Ishikawa (cell line): ENCODE measurements at regions not wholly inside any gene's neighbourhood (a gene's known extent, or its start where the extent isn't known, plus 50 kb on each side); places are given as distances from the start of the nearest gene placed in this dataset.

Source experiments
- CEBPB ChIP-seq: IDR thresholded peaks from 2 replicates; pipeline ENCODE4 v1.6.1; 2012
- CREB1 ChIP-seq: IDR thresholded peaks from 2 replicates; pipeline ENCODE4 v1.6.1; 2012; ENCODE audit warnings: low read depth
- EGR1 ChIP-seq: IDR thresholded peaks from 2 replicates; pipeline ENCODE4 v1.6.1; 2012
- EP300 ChIP-seq: IDR thresholded peaks from 2 replicates; pipeline ENCODE4 v1.6.1; 2012; ENCODE audit warnings: borderline replicate concordance
- FOXM1 ChIP-seq: IDR thresholded peaks from 2 replicates; pipeline ENCODE4 v1.6.1; 2012; ENCODE audit warnings: low read depth, borderline replicate concordance
- MAX ChIP-seq: IDR thresholded peaks from 2 replicates; pipeline ENCODE4 v1.6.1; 2012
- NFIC ChIP-seq: IDR thresholded peaks from 2 replicates; pipeline ENCODE4 v1.6.1; 2012
- RAD21 ChIP-seq: IDR thresholded peaks from 2 replicates; pipeline ENCODE4 v1.6.1; 2012; ENCODE audit warnings: low read depth
- REST ChIP-seq: IDR thresholded peaks from 2 replicates; pipeline ENCODE4 v1.6.1; 2012; ENCODE audit warnings: low read depth, mild to moderate bottlenecking
- TAF1 ChIP-seq: IDR thresholded peaks from 2 replicates; pipeline ENCODE4 v1.6.1; 2012; ENCODE audit warnings: low read depth, mild to moderate bottlenecking
- TCF12 ChIP-seq: IDR thresholded peaks from 2 replicates; pipeline ENCODE4 v1.6.1; 2012; ENCODE audit warnings: low read depth
- TEAD4 ChIP-seq: IDR thresholded peaks from 2 replicates; pipeline ENCODE4 v1.6.1; 2012
- USF1 ChIP-seq: IDR thresholded peaks from 2 replicates; pipeline ENCODE4 v1.6.1; 2012
- YY1 ChIP-seq: IDR thresholded peaks from 2 replicates; pipeline ENCODE4 v1.6.1; 2012; ENCODE audit warnings: low read depth
- ZBTB7A ChIP-seq: IDR thresholded peaks from 2 replicates; pipeline ENCODE4 v1.6.1; 2012; ENCODE audit warnings: low read depth

GRCh38 chr13:90708128-90708527, 639.4 kb upstream of the MIR17HG start:
- no peak for TF ChIP-seq TCF12
- no peak for TF ChIP-seq EGR1
- TF ChIP-seq YY1, result no peak
- no peak for TF ChIP-seq RAD21
- no peak for TF ChIP-seq CREB1
- TF ChIP-seq NFIC, result no peak
- TF ChIP-seq TAF1, result no peak
- TF ChIP-seq TEAD4, result no peak
- TF ChIP-seq EP300, result no peak
- TF ChIP-seq REST, result no peak
- TF ChIP-seq USF1, result no peak
- TF ChIP-seq MAX, result no peak
- no peak for TF ChIP-seq FOXM1
- TF ChIP-seq CEBPB, result no peak
- no peak for TF ChIP-seq ZBTB7A

- no peak for TF ChIP-seq TEAD4
- no peak for TF ChIP-seq MAX
- TF ChIP-seq EGR1, result no peak
- no peak for TF ChIP-seq CEBPB
- TF ChIP-seq REST, result no peak
- TF ChIP-seq FOXM1, result no peak
- no peak for TF ChIP-seq YY1
- TF ChIP-seq CREB1, result no peak
- no peak for TF ChIP-seq NFIC
- no peak for TF ChIP-seq ZBTB7A
- no peak for TF ChIP-seq USF1
- no peak for TF ChIP-seq TCF12
- TF ChIP-seq TAF1, result no peak
- no peak for TF ChIP-seq RAD21
- TF ChIP-seq EP300, result no peak
Measured at GRCh38 chr13:90709319-90709718, 638.2 kb upstream of the MIR17HG start.

GRCh38 chr13:90710164-90710759, 637.2 kb upstream of the MIR17HG start:
- no peak for TF ChIP-seq REST
- TF ChIP-seq MAX, result no peak
- no peak for TF ChIP-seq ZBTB7A
- no peak for TF ChIP-seq TAF1
- no peak for TF ChIP-seq NFIC
- TF ChIP-seq TCF12, result no peak
- no peak for TF ChIP-seq CREB1
- no peak for TF ChIP-seq USF1
- TF ChIP-seq FOXM1, result no peak
- TF ChIP-seq RAD21, result no peak
- TF ChIP-seq EP300, result no peak
- no peak for TF ChIP-seq CEBPB
- no peak for TF ChIP-seq EGR1
- TF ChIP-seq YY1, result no peak
- no peak for TF ChIP-seq TEAD4
